Keratinocyte (primary cell): ENCODE measurements at regions not wholly inside any gene's neighbourhood (a gene's known extent, or its start where the extent isn't known, plus 50 kb on each side); places are given as distances from the start of the nearest gene placed in this dataset.

Source experiments
- DNase-seq: peaks from one replicate; pipeline ENCODE4 v3.0.0-alpha.2; 2011; ENCODE audit warnings: low read depth, missing footprints, low spot score
- FAIRE-seq: peaks from 2 replicates; lab custom pipeline; 2011; peaks lifted over from hg19 to GRCh38; lab: Jason Lieb, UNC
- H2AFZ ChIP-seq: 2 replicates; pipeline ENCODE4 v1.6.0; 2012; ENCODE audit warnings: low read length, control low read depth, inconsistent platforms; ENCODE audit not compliant: control insufficient read depth
- H3K27ac ChIP-seq: 2 replicates; pipeline ENCODE4 v1.5.1; 2011; ENCODE audit warnings: low read length; ENCODE audit not compliant: control insufficient read depth, insufficient read depth
- H3K27me3 ChIP-seq: 3 replicates; pipeline ENCODE4 v1.6.0; 2011; ENCODE audit warnings: low read length; ENCODE audit not compliant: control insufficient read depth, insufficient read depth; ENCODE audit errors: extremely low read depth
- H3K36me3 ChIP-seq, 2 experiments: 2 replicates in 1 of 2; 3 replicates in 1 of 2; pipeline ENCODE4 v1.5.1; 2011; ENCODE audit warnings: low read length in 2 of 2, mild to moderate bottlenecking in 1 of 2; ENCODE audit not compliant: control insufficient read depth in 2 of 2, insufficient read depth in 2 of 2; ENCODE audit errors: extremely low read depth in 1 of 2
- H3K4me1 ChIP-seq: 3 replicates; pipeline ENCODE4 v1.5.1; 2011; ENCODE audit warnings: low read length; ENCODE audit not compliant: control insufficient read depth, insufficient read depth; ENCODE audit errors: extremely low read depth
- H3K4me2 ChIP-seq: 3 replicates; pipeline ENCODE4 v1.6.0; 2011; ENCODE audit warnings: low read depth, low read length; ENCODE audit not compliant: control insufficient read depth, insufficient read depth; ENCODE audit errors: extremely low read depth
- H3K4me3 ChIP-seq, 3 experiments: fragments of 200-600 bp in 1 of 3; sonication (generic) in 1 of 3; 2 replicates in 2 of 3; 3 replicates in 1 of 3; pipeline ENCODE4 v1.5.1; 2011 to 2016; ENCODE audit warnings: low read length in 3 of 3, mild to moderate bottlenecking in 3 of 3, control low read depth in 2 of 3, inconsistent platforms in 1 of 3, low read depth in 1 of 3, mixed read lengths in 1 of 3, mixed run types in 1 of 3, moderate library complexity in 1 of 3; ENCODE audit not compliant: control insufficient read depth in 2 of 3, insufficient read depth in 2 of 3; ENCODE audit errors: extremely low read depth in 1 of 3
- H3K79me2 ChIP-seq: 2 replicates; pipeline ENCODE4 v1.6.0; 2012; ENCODE audit warnings: low read length; ENCODE audit not compliant: control insufficient read depth, insufficient read depth
- H3K9ac ChIP-seq: 3 replicates; pipeline ENCODE4 v1.6.0; 2011; ENCODE audit warnings: low read length; ENCODE audit not compliant: control insufficient read depth, insufficient read depth; ENCODE audit errors: extremely low read depth
- H3K9me1 ChIP-seq: 3 replicates; pipeline ENCODE4 v1.6.0; 2011; ENCODE audit warnings: low read length; ENCODE audit not compliant: control insufficient read depth, insufficient read depth; ENCODE audit errors: extremely low read depth
- H3K9me3 ChIP-seq: 2 replicates; pipeline ENCODE4 v1.5.1; 2012; ENCODE audit warnings: low read depth, low read length; ENCODE audit not compliant: control insufficient read depth
- H4K20me1 ChIP-seq: 3 replicates; pipeline ENCODE4 v1.6.0; 2011; ENCODE audit warnings: low read length; ENCODE audit not compliant: control insufficient read depth, insufficient read depth; ENCODE audit errors: extremely low read depth
- CTCF ChIP-seq, 3 experiments: IDR thresholded peaks in 1 of 3; conservative IDR thresholded peaks in 1 of 3; optimal IDR thresholded peaks in 1 of 3; 2 replicates in 2 of 3; 3 replicates in 1 of 3; pipeline versions ENCODE3 to v1.5.1; 2011; ENCODE audit warnings: low read length in 3 of 3, mild to moderate bottlenecking in 3 of 3, moderate library complexity in 2 of 3, control low read depth in 1 of 3, inconsistent platforms in 1 of 3; ENCODE audit not compliant: insufficient read depth in 2 of 3; ENCODE audit errors: extremely low read depth in 1 of 3
- EZH2 ChIP-seq: IDR thresholded peaks from one replicate; pipeline ENCODE4 v1.6.1; 2012; ENCODE audit warnings: inconsistent platforms, mild to moderate bottlenecking, low read length, moderate library complexity
- dilution Hi-C: fragments of 300-500 bp; cut with MboI; formaldehyde crosslinking; loops from one replicate; pipeline ENCODE4 v1.7.0; 2020; ENCODE audit warnings: low sequenced_read_pairs; ENCODE audit not compliant: extremely low pct_ligation_motif_present

- no peak for FAIRE-seq
- Histone ChIP-seq H3K4me3 (no peak overlapping the region), H3K36me3 (no peaks in the 10 kb centered on the region), H2AFZ (no peak overlapping the region), H3K4me2 (no peak overlapping the region), H3K9ac (no peak overlapping the region), H4K20me1 (no peaks in the 10 kb centered on the region), H3K27ac (no peak overlapping the region), H3K9me3 (no peaks in the 10 kb centered on the region), H3K79me2 (no peaks in the 10 kb centered on the region), H3K27me3 (no peaks in the 10 kb centered on the region), H3K4me1 (no peaks in the 10 kb centered on the region), H3K9me1 (no peaks in the 10 kb centered on the region)
- no peak for DNase-seq
- dilution Hi-C loops, result no loop called here
- TF ChIP-seq EZH2 (no peak), CTCF (optimal IDR thresholded peaks at IDR 0.05 in 1 of 3, IDR thresholded peaks at IDR 0.05 in 1 of 3, conservative IDR thresholded peaks at IDR 0.05 in 1 of 3; ENCODE audit: extremely low read depth in 1 of 3, insufficient read depth in 2 of 3, low read length in 3 of 3) (no peak)
These were observed 389.6 kb upstream of the CELF4 start for GRCh38 chr18:37955201-37955600.

GRCh38 chr18:37953876-37954275 lies 388.3 kb upstream of the CELF4 start:
- Histone ChIP-seq H3K36me3 (no peaks in the 10 kb centered on the region), H3K4me1 (no peaks in the 10 kb centered on the region), H3K79me2 (no peaks in the 10 kb centered on the region), H3K9me3 (no peaks in the 10 kb centered on the region), H3K9me1 (no peaks in the 10 kb centered on the region), H3K9ac (no peak overlapping the region), H3K27me3 (no peaks in the 10 kb centered on the region), H2AFZ (no peak overlapping the region), H4K20me1 (no peaks in the 10 kb centered on the region), H3K4me2 (no peak overlapping the region), H3K4me3 (no peak overlapping the region), H3K27ac (no peak overlapping the region)
- TF ChIP-seq CTCF (optimal IDR thresholded peaks at IDR 0.05 in 1 of 3, IDR thresholded peaks at IDR 0.05 in 1 of 3, conservative IDR thresholded peaks at IDR 0.05 in 1 of 3; ENCODE audit: extremely low read depth in 1 of 3, insufficient read depth in 2 of 3, low read length in 3 of 3) (no peak), EZH2 (no peak)
- dilution Hi-C loops, result no loop called here
- DNase-seq (no peak), FAIRE-seq (no peak)
